ENCODE measurements at regions not wholly inside any gene's neighbourhood (a gene's known extent, or its start where the extent isn't known, plus 50 kb on each side); places are given as distances from the start of the nearest gene placed in this dataset.

- TF ChIP-seq POLR2A (IDR thresholded peaks at IDR 0.05) (no peak), CTCF (IDR thresholded peaks at IDR 0.05) (no peak)
Measured at GRCh38 chr16:85537795-85538401, 75.2 kb upstream of the GSE1 start.
